GM23248 (cell line): ENCODE measurements at regions not wholly inside any gene's neighbourhood (a gene's known extent, or its start where the extent isn't known, plus 50 kb on each side); places are given as distances from the start of the nearest gene placed in this dataset.

Source experiments
- EZH2 ChIP-seq: fragments of 200-600 bp; sonication (generic); IDR thresholded peaks from 2 replicates; pipeline ENCODE4 v1.6.1; 2018; ENCODE audit warnings: antibody characterized with exemption, mild to moderate bottlenecking; ENCODE audit not compliant: insufficient read depth, poor library complexity, severe bottlenecking
- EZH2phosphoT487 ChIP-seq: fragments of 200-600 bp; sonication (generic); IDR thresholded peaks from 2 replicates; pipeline ENCODE4 v1.6.1; 2018; ENCODE audit warnings: antibody characterized with exemption, moderate library complexity, mild to moderate bottlenecking, low read depth; ENCODE audit not compliant: insufficient read depth

GRCh38 chr5:34511915-34512314 is 144.2 kb upstream of the RAI14 start:
- no peak for TF ChIP-seq EZH2phosphoT487
- no peak for TF ChIP-seq EZH2
